MCF 10A (cell line): ENCODE measurements at regions not wholly inside any gene's neighbourhood (a gene's known extent, or its start where the extent isn't known, plus 50 kb on each side); places are given as distances from the start of the nearest gene placed in this dataset.
"Not testable (repeated sequence)": the region's sequence is repeated elsewhere in the genome, so short reads cannot be mapped to it uniquely, and the experiment has no call there.

Source experiments
- BruUV-seq: library from RNA; stranded (reverse); fragments of 400-500 nt; replicated peaks from 2 replicates; lab custom pipeline; 2021; lab: Mats Ljungman, UMichigan
- CTCF ChIA-PET: fragments of 300-600 bp; sonication (Branson Sonifier 250); formaldehyde crosslinking; extraction: SDS; loops from one replicate; lab custom pipeline; 2021; ENCODE audit warnings: antibody characterized with exemption, inconsistent platforms; lab: Yijun Ruan, JAX
- POLR2A ChIA-PET: fragments of 300-600, 350-650 bp; sonication (Branson Sonifier 250); formaldehyde crosslinking; extraction: SDS; loops from one replicate; lab custom pipeline; 2020; ENCODE audit warnings: antibody characterized with exemption, inconsistent platforms; lab: Yijun Ruan, JAX
- DNase-seq: peaks from one replicate; pipeline ENCODE4 v3.0.0-alpha.2; 2018; ENCODE audit not compliant: unreplicated experiment
- H3K27ac Mint-ChIP-seq: one replicate; pipeline ENCODE4 v1.8.0; 2022; ENCODE audit warnings: mild to moderate bottlenecking, low read depth, mixed read lengths; ENCODE audit not compliant: unreplicated experiment
- H3K27me3 Mint-ChIP-seq: one replicate; pipeline ENCODE4 v1.8.0; 2022; ENCODE audit warnings: mixed read lengths; ENCODE audit not compliant: insufficient read depth, unreplicated experiment
- H3K36me3 Mint-ChIP-seq: one replicate; pipeline ENCODE4 v1.8.0; 2022; ENCODE audit warnings: mild to moderate bottlenecking, moderate library complexity, mixed read lengths; ENCODE audit not compliant: insufficient read depth, unreplicated experiment
- H3K4me1 Mint-ChIP-seq: one replicate; pipeline ENCODE4 v1.8.0; 2022; ENCODE audit warnings: mixed read lengths; ENCODE audit not compliant: insufficient read depth, unreplicated experiment
- H3K4me3 Mint-ChIP-seq: one replicate; pipeline ENCODE4 v1.8.0; 2022; ENCODE audit warnings: mild to moderate bottlenecking, moderate library complexity, mixed read lengths; ENCODE audit not compliant: unreplicated experiment
- H3K9me3 Mint-ChIP-seq: one replicate; pipeline ENCODE4 v1.8.0; 2022; ENCODE audit warnings: mixed read lengths; ENCODE audit not compliant: unreplicated experiment
- CTCF ChIP-seq: fragments of 200-600 bp; IDR thresholded peaks from one replicate; pipeline ENCODE4 v1.8.0; 2022; ENCODE audit warnings: antibody characterized with exemption, mild to moderate bottlenecking; ENCODE audit not compliant: unreplicated experiment
- intact Hi-C: fragments of 100-400 bp; cut with micrococcal nuclease; formaldehyde crosslinking; loops from 2 replicates; pipeline ENCODE4 v1.14.1; 2022

DNA sequence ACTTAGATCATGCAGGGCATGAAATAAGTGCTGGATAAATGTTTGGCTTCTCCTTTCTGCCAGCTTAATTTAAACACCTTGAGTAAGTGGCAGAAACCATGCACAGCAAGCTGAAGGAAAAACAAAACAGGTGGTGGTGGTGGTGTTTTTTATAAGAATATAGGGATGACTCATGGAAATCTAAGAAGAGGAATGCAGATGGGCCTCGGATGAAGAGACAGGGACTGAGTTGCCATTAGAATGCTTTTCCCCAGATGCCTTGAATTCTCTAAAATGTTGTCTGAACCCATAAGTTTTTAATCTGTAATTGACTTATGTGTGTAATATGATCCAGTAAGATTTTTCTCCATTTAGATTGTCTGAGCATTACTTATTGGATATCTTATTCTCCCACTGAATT, 93.1 kb upstream of the ZDHHC17 start:
- POLR2A ChIA-PET = no interaction called here
- Mint-ChIP-seq H3K4me3 (no peak overlapping the region), H3K36me3 (no peaks in the 10 kb centered on the region), H3K4me1 (no peaks in the 10 kb centered on the region), H3K27me3 (no peaks in the 10 kb centered on the region), H3K27ac (no peak overlapping the region), H3K9me3 (no peaks in the 10 kb centered on the region)
- intact Hi-C loops = no loop called here
- DNase-seq = peak; percentile 20
- CTCF ChIA-PET = interaction anchor here (0.6 kb wide), 1 partner anchor 92 kb away, joined by 4 read pairs; no protein-coding TSS in a partner anchor
- TF ChIP-seq CTCF = no peak
- no TSS peak for BruUV-seq

GRCh38 chr12:76674669-76675315, 89.1 kb upstream of the ZDHHC17 start:
- DNase-seq = no peak
- Mint-ChIP-seq H3K36me3 (no peaks in the 10 kb centered on the region), H3K27me3 (no peaks in the 10 kb centered on the region), H3K9me3 (no peaks in the 10 kb centered on the region), H3K4me1 (peaks cover 2% of the 10 kb centered on the region), H3K27ac (no peak overlapping the region), H3K4me3 (no peak overlapping the region)
- CTCF ChIA-PET = no interaction called here
- intact Hi-C loops = no loop called here
- no TSS peak for BruUV-seq
- no peak for TF ChIP-seq CTCF
- POLR2A ChIA-PET = no interaction called here

DNA sequence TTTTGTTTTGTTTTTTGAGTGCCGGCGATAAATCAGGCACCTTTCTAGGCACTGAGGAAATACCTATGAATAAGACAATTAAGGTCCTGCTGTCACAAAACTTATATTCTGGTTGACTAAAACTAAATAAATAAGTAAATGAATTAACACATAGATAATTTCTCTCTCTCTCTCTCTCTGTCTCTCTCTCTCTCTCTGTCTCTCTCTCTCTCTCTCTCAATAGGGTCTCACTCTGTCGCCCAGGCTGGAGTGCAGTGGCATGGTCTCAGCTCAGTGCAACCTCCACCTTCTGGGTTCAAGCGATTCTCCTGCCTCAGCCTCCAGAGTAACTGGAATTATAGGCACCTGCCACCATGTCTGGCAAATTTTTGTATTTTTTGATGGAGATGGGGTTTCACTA, 87.7 kb upstream of the ZDHHC17 start:
- H3K27me3 Mint-ChIP-seq, DNase-seq, H3K9me3 Mint-ChIP-seq, H3K36me3 Mint-ChIP-seq, intact Hi-C loops, POLR2A ChIA-PET, BruUV-seq, H3K4me3 Mint-ChIP-seq, H3K4me1 Mint-ChIP-seq: not testable (repeated sequence)
- CTCF ChIA-PET = interaction anchor here (0.6 to 1.1 kb wide), 2 partner anchors 14 to 648 kb away, joined by 4 to 5 read pairs; no protein-coding TSS in a partner anchor
- H3K27ac Mint-ChIP-seq = peak overlapping the region; percentile 17

- no peaks in the 10 kb centered on the region for H3K27me3 Mint-ChIP-seq
- intact Hi-C loops = no loop called here
- peaks cover 6% of the 10 kb centered on the region for H3K4me1 Mint-ChIP-seq
Observed at GRCh38 chr12:76678992-76679391, 84.9 kb upstream of the ZDHHC17 start.

More at GRCh38 chr12:76678992-76679391, 84.9 kb upstream of the ZDHHC17 start:
- no peak for DNase-seq
- Mint-ChIP-seq H3K4me3 (no peak overlapping the region), H3K27ac (no peak overlapping the region), H3K36me3 (no peaks in the 10 kb centered on the region), H3K9me3 (no peaks in the 10 kb centered on the region)
- ChIA-PET CTCF (no interaction called here), POLR2A (no interaction called here)
- BruUV-seq = no TSS peak
- no peak for TF ChIP-seq CTCF
